ENCODE measurements at regions not wholly inside any gene's neighbourhood (a gene's known extent, or its start where the extent isn't known, plus 50 kb on each side); places are given as distances from the start of the nearest gene placed in this dataset.

DNA sequence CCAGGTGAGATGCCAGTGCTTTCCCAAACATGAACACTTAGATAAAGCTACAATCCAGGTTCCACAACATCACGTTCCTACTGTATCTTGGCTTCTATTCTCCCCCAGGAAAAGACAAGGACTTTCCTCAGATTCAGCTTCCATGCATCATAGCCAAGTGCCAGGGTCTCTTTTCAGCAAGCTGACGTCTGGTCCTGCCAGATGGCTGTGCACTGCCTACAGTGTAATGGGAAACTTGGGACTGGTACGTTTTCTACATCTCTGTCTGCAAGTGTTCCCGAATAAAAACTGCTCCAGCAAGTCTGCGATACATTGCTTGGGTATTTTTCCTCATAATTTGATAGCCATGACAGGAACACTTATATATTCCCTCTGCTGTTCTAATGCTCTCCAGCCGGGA lies 412.5 kb downstream of the FAM181B start:
- Histone ChIP-seq H3K4me2 (ENCODE audit: low read length) (no peak overlapping the region), H3K9me2 (ENCODE audit: low read depth, low read length) (no peaks in the 10 kb centered on the region), H3K36me3 (ENCODE audit: insufficient read depth, low read length) (no peaks in the 10 kb centered on the region), H4K20me1 (ENCODE audit: insufficient read depth, low read length) (no peaks in the 10 kb centered on the region), H3K4me1 (ENCODE audit: insufficient read depth, low read length, severe bottlenecking) (no peaks in the 10 kb centered on the region), H3K9me3 (ENCODE audit: low read length) (no peaks in the 10 kb centered on the region), H3K79me2 (ENCODE audit: insufficient read depth, low read length) (no peaks in the 10 kb centered on the region), H3K9ac (ENCODE audit: low read length) (no peak overlapping the region), H3K4me3 (ENCODE audit: low read depth, low read length, poor library complexity, severe bottlenecking) (no peak overlapping the region), H2AFZ (ENCODE audit: low read length) (no peak overlapping the region), H3F3A (ENCODE audit: insufficient read depth, low read length) (no peaks in the 10 kb centered on the region), H3K27ac (ENCODE audit: low read depth, low read length, poor library complexity, severe bottlenecking) (no peak overlapping the region), H3K27me3 (ENCODE audit: insufficient read depth, low read length) (no peaks in the 10 kb centered on the region)
- TF ChIP-seq EZH2 (IDR thresholded peaks at IDR 0.05; ENCODE audit: borderline replicate concordance, low read length) (no peak), CTCF (IDR thresholded peaks at IDR 0.05; ENCODE audit: low read length) (no peak)

- Histone ChIP-seq H3K36me3 (ENCODE audit: insufficient read depth, low read length) (no peaks in the 10 kb centered on the region), H3F3A (ENCODE audit: insufficient read depth, low read length) (no peaks in the 10 kb centered on the region), H4K20me1 (ENCODE audit: insufficient read depth, low read length) (no peaks in the 10 kb centered on the region), H2AFZ (ENCODE audit: low read length) (no peak overlapping the region), H3K79me2 (ENCODE audit: insufficient read depth, low read length) (no peaks in the 10 kb centered on the region), H3K4me3 (ENCODE audit: low read depth, low read length, poor library complexity, severe bottlenecking) (no peak overlapping the region), H3K27ac (ENCODE audit: low read depth, low read length, poor library complexity, severe bottlenecking) (no peak overlapping the region), H3K9ac (ENCODE audit: low read length) (no peak overlapping the region), H3K4me2 (ENCODE audit: low read length) (no peak overlapping the region), H3K27me3 (ENCODE audit: insufficient read depth, low read length) (no peaks in the 10 kb centered on the region), H3K9me3 (ENCODE audit: low read length) (no peaks in the 10 kb centered on the region), H3K4me1 (ENCODE audit: insufficient read depth, low read length, severe bottlenecking) (no peaks in the 10 kb centered on the region), H3K9me2 (ENCODE audit: low read depth, low read length) (no peaks in the 10 kb centered on the region)
- peak; percentile 51 for TF ChIP-seq CTCF (IDR thresholded peaks at IDR 0.05; ENCODE audit: low read length)
- TF ChIP-seq EZH2 (IDR thresholded peaks at IDR 0.05; ENCODE audit: borderline replicate concordance, low read length), result no peak
Measured at GRCh38 chr11:82315093-82315492, 418.6 kb downstream of the FAM181B start.

GRCh38 chr11:82308979-82309378 lies 424.7 kb downstream of the FAM181B start:
- no peak overlapping the region for H2AFZ ChIP-seq (ENCODE audit: low read length)
- H3K27ac ChIP-seq (ENCODE audit: low read depth, low read length, poor library complexity, severe bottlenecking), result no peak overlapping the region
- H3K9me2 ChIP-seq (ENCODE audit: low read depth, low read length), result no peaks in the 10 kb centered on the region
- no peak overlapping the region for H3K9ac ChIP-seq (ENCODE audit: low read length)
- H4K20me1 ChIP-seq (ENCODE audit: insufficient read depth, low read length), result no peaks in the 10 kb centered on the region
- no peak overlapping the region for H3K4me2 ChIP-seq (ENCODE audit: low read length)
- H3K4me1 ChIP-seq (ENCODE audit: insufficient read depth, low read length, severe bottlenecking), result no peaks in the 10 kb centered on the region
- H3K4me3 ChIP-seq (ENCODE audit: low read depth, low read length, poor library complexity, severe bottlenecking), result no peak overlapping the region
- no peaks in the 10 kb centered on the region for H3K9me3 ChIP-seq (ENCODE audit: low read length)
- H3K27me3 ChIP-seq (ENCODE audit: insufficient read depth, low read length), result no peaks in the 10 kb centered on the region
- no peaks in the 10 kb centered on the region for H3K79me2 ChIP-seq (ENCODE audit: insufficient read depth, low read length)
- TF ChIP-seq CTCF (IDR thresholded peaks at IDR 0.05; ENCODE audit: low read length), result no peak
- no peak for TF ChIP-seq EZH2 (IDR thresholded peaks at IDR 0.05; ENCODE audit: borderline replicate concordance, low read length)
- H3F3A ChIP-seq (ENCODE audit: insufficient read depth, low read length), result no peaks in the 10 kb centered on the region
- H3K36me3 ChIP-seq (ENCODE audit: insufficient read depth, low read length), result no peaks in the 10 kb centered on the region

Data from OCI-LY1 (cell line).